Body of pancreas (tissue), 4 donors: ENCODE measurements at regions not wholly inside any gene's neighbourhood (a gene's known extent, or its start where the extent isn't known, plus 50 kb on each side); places are given as distances from the start of the nearest gene placed in this dataset.

ENCODE experiments used
- CTCF ChIP-seq, 7 experiments: fragments of 450-650 bp in 4 of 7; fragments of 200-600 bp in 3 of 7; sonication (generic) in 3 of 7; IDR thresholded peaks; one replicate each; pipeline ENCODE4 v1.5.1; 2016 to 2019; ENCODE audit warnings: antibody characterized with exemption in 7 of 7
- POLR2A ChIP-seq, 3 donors: fragments of 450-650 bp; IDR thresholded peaks; one replicate each; pipeline ENCODE4 v1.6.1; 2016; ENCODE audit warnings: antibody characterized with exemption in 3 of 3, mild to moderate bottlenecking in 2 of 3

- TF ChIP-seq CTCF (IDR thresholded peaks at IDR 0.05) (no peak), POLR2A (IDR thresholded peaks at IDR 0.05) (no peak)
Measured at GRCh38 chr18:1292167-1292566, 387.5 kb downstream of the ADCYAP1 start.
